SK-N-MC (cell line): ENCODE measurements at regions not wholly inside any gene's neighbourhood (a gene's known extent, or its start where the extent isn't known, plus 50 kb on each side); places are given as distances from the start of the nearest gene placed in this dataset.

Source experiments
- DNase-seq: peaks from one replicate; pipeline ENCODE4 v3.0.0-alpha.2; 2011; ENCODE audit warnings: low read depth, low spot score
- H3K27ac ChIP-seq: fragments of 200-600 bp; sonication (generic); 2 replicates; pipeline ENCODE4 v1.5.1; 2016; ENCODE audit warnings: mixed run types
- H3K36me3 ChIP-seq: fragments of 200-600 bp; sonication (generic); 2 replicates; pipeline ENCODE4 v1.6.1; 2017; ENCODE audit warnings: antibody characterized with exemption, low read length, mixed read lengths; ENCODE audit not compliant: insufficient read depth
- H3K4me3 ChIP-seq: fragments of 200-600 bp; sonication (generic); 2 replicates; pipeline ENCODE4 v1.5.1; 2016
- H3K9ac ChIP-seq: fragments of 200-600 bp; sonication (generic); 2 replicates; pipeline ENCODE4 v1.8.0; 2017; ENCODE audit warnings: mixed run types, mixed read lengths; ENCODE audit not compliant: insufficient read length
- H3K9me3 ChIP-seq: fragments of 200-600 bp; sonication (generic); 2 replicates; pipeline ENCODE4 v1.6.1; 2017; ENCODE audit warnings: low read depth, mild to moderate bottlenecking, antibody characterized with exemption, low read length, moderate library complexity, mixed read lengths
- EZH2 ChIP-seq: fragments of 200-600 bp; sonication (generic); IDR thresholded peaks from one replicate; pipeline ENCODE4 v1.6.1; 2017; ENCODE audit warnings: antibody characterized with exemption
- FOXP2 ChIP-seq: optimal IDR thresholded peaks from 2 replicates; pipeline ENCODE3; 2011; ENCODE audit warnings: mild to moderate bottlenecking, moderate library complexity; ENCODE audit not compliant: insufficient read depth; ENCODE audit errors: extremely low read length, control extremely low read depth
- POLR2AphosphoS5 ChIP-seq: IDR thresholded peaks from 2 replicates; pipeline ENCODE4 v1.6.1; 2012; ENCODE audit warnings: mild to moderate bottlenecking, low read depth, low read length, borderline replicate concordance

DNA sequence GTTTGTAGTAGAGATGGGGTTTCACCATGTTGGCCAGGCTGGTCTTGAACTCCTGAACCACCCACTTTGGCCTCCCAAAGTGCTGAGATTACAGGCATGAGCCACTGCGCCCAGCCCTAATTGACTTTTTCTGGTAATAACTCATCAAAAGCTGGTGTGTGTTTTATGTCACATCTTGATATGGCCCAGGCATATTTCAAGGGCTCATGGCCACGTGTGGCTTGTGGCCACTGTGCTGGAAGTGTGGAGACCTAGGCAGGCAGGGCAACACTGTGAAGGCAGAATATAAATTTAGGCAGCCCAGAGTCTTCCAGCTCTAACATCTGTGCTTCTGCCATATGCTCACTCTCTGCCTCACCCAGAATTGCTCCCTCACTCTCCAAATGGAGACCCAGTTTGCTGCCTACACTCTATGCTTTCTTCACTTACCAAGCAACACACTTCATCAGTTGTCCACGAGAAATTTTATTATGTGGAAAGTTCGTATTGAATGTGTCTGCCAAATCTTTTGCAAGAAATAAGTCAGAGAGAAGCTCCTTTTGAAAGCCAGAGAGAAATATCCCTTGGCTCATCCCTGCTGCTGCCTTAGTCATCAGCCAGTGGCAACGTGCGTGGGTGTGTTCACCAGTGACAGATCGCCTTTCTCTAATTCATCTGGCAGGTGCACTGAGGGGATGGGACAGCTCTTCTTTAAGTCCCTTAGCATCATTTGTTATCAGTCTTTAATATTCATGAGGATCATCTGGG is 129.4 kb upstream of the CXCR4 start:
- Histone ChIP-seq H3K27ac (no peak overlapping the region), H3K9me3 (no peaks in the 10 kb centered on the region), H3K4me3 (no peak overlapping the region), H3K36me3 (no peaks in the 10 kb centered on the region), H3K9ac (no peak overlapping the region)
- DNase-seq, result no peak
- no peak for TF ChIP-seq FOXP2

- Histone ChIP-seq H3K27ac (no peak overlapping the region), H3K9ac (no peak overlapping the region), H3K4me3 (no peak overlapping the region), H3K9me3 (no peaks in the 10 kb centered on the region), H3K36me3 (no peaks in the 10 kb centered on the region)
- DNase-seq, result no peak
- TF ChIP-seq EZH2, result no peak
- no peak for TF ChIP-seq POLR2AphosphoS5
- no peak for TF ChIP-seq FOXP2
Observed at GRCh38 chr2:136246086-136246669, 128.2 kb upstream of the CXCR4 start.

GRCh38 chr2:136245211-136245610 is 127.3 kb upstream of the CXCR4 start:
- no peak for DNase-seq
- Histone ChIP-seq H3K4me3 (no peak overlapping the region), H3K9me3 (no peaks in the 10 kb centered on the region), H3K27ac (no peak overlapping the region), H3K9ac (no peak overlapping the region), H3K36me3 (no peaks in the 10 kb centered on the region)
- TF ChIP-seq FOXP2 (no peak), EZH2 (no peak), POLR2AphosphoS5 (no peak)

GRCh38 chr2:136244536-136244885 is 126.6 kb upstream of the CXCR4 start:
- no peak overlapping the region for H3K4me3 ChIP-seq
- H3K36me3 ChIP-seq, result no peaks in the 10 kb centered on the region
- H3K9me3 ChIP-seq, result no peaks in the 10 kb centered on the region
- TF ChIP-seq FOXP2, result no peak
- TF ChIP-seq EZH2, result no peak
- TF ChIP-seq POLR2AphosphoS5, result no peak
- no peak overlapping the region for H3K9ac ChIP-seq
- no peak for DNase-seq
- H3K27ac ChIP-seq, result no peak overlapping the region

DNA sequence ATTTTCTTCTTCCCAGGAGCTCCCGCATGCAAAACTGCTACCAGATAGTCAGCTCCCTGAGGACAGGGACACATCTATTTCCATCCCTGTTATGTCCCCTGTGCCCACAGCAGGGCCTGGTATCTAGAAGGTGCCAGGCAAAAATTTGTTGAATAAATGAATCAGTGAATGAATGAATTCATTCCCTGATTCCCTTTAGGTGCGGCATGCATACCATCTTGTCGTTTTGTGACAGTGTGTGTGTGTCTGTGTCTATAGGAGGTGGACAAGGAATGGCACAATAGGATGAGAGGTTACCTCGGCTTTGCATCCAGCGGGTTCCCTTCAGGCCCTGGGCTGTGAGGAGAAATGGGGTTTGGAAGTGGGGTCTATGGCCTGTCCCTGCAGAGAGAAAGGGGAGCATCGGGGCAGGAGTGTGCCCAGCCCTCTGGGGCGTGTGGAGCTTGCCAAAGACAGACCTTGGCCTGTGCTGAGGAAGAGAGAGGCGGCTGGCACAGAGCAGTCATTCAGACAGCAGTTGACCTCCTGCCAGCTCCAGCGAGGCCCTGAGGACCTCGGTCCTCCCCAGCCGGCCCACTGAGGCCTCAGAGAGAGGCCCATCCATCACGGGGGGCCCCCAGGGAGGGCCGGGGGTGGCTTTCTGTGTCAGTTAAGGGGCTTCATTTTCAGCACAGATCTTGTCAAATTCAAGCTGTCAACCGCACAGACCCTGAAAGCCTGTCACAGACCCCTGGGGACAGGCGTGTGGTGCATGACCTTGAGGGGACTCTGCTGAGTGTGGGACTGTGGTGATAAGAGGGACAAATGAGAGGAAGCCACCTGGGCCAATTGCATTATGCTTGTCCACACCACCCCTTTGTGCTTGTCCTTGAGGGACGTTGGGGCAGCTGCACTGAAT is 125.9 kb upstream of the CXCR4 start:
- DNase-seq, result no peak
- Histone ChIP-seq H3K36me3 (no peaks in the 10 kb centered on the region), H3K9me3 (no peaks in the 10 kb centered on the region), H3K27ac (no peak overlapping the region), H3K4me3 (no peak overlapping the region), H3K9ac (no peak overlapping the region)
- TF ChIP-seq POLR2AphosphoS5 (no peak), EZH2 (no peak)

- no peak overlapping the region for H3K27ac ChIP-seq
- no peak overlapping the region for H3K4me3 ChIP-seq
- H3K9me3 ChIP-seq, result no peaks in the 10 kb centered on the region
- no peaks in the 10 kb centered on the region for H3K36me3 ChIP-seq
- no peak for DNase-seq
- TF ChIP-seq FOXP2, result no peak
- H3K9ac ChIP-seq, result no peak overlapping the region
Observed at GRCh38 chr2:136242687-136243277, 124.8 kb upstream of the CXCR4 start.

DNA sequence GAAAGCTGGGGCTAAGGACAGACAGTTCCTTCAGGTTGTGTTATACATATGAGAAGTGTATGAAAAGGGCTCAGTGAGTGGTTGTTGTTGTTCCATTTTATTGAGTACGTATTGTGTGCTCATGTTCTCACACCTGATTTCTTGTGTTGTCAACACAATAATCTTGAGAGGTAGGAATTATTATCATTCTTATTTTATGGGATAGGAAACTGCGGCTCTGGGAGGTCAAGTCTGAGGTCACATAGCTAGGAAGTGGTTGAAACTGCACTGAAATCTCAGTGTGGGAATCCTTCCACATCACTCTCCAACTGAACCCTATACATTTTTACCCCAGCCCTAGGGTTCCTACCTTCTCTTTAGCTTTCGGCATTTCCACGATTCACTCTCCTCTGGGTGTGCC is 124.2 kb upstream of the CXCR4 start:
- Histone ChIP-seq H3K9me3 (no peaks in the 10 kb centered on the region), H3K9ac (no peak overlapping the region), H3K36me3 (no peaks in the 10 kb centered on the region), H3K27ac (no peak overlapping the region), H3K4me3 (no peak overlapping the region)
- DNase-seq, result no peak
- TF ChIP-seq EZH2 (no peak), POLR2AphosphoS5 (no peak), FOXP2 (no peak)

DNA sequence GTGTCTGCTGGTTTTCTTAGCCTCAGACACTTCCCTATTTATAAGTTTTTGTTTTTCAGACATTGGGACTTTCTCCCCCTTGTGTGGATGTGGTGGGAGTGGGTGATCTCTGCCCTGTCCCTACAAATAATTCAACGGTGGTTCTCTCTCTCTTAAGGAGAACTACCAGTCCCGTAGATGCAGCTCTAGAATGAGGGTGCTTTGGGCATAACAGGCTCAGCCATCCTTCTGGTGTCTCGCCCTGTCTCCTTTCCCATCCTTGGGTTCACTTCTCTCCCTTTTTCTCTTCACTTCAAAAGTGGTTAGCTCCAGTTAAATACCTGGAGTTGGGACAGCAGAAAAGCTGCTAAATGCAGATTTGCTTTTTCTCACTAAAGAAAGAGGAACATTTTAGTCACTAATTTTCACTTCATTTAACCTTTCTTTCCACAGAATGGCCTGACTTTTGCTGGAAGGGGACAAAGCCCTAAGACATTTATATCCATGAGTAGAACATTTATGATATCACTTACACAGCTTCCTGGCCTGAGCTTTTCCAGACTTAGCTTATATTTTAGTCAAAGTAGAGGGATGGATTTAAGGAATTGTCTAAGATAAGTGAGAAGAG is 121.2 kb upstream of the CXCR4 start:
- H3K27ac ChIP-seq, result no peak overlapping the region
- H3K9ac ChIP-seq, result no peak overlapping the region

More for the DNA sequence above, 121.2 kb upstream of the CXCR4 start:
- Histone ChIP-seq H3K9me3 (no peaks in the 10 kb centered on the region), H3K36me3 (no peaks in the 10 kb centered on the region), H3K4me3 (no peak overlapping the region)
- no peak for DNase-seq
- TF ChIP-seq EZH2 (no peak), FOXP2 (no peak), POLR2AphosphoS5 (no peak)
